ENCODE measurements at regions not wholly inside any gene's neighbourhood (a gene's known extent, or its start where the extent isn't known, plus 50 kb on each side); places are given as distances from the start of the nearest gene placed in this dataset.

DNA sequence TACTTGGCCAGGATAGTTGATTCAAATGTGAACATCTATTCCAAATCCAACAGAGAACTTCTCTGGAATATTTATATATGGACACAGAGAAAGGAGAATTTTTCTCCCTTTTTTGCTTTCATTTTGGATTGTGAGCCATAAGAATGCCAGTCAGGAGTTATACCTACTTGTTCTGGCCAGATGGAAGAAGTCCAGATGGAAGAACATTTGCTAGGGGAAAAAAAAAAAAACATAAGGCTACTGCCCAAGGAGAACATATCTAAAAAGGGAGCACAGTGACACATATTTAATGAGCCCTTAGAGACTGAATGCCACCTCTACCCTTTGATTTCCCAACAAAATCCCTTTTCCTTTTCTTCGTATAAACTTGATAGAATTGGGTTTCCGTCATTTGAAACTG lies 61.7 kb upstream of the PPP2R2B start:
- no peak for DNase-seq (ENCODE audit: low read depth)

DNA sequence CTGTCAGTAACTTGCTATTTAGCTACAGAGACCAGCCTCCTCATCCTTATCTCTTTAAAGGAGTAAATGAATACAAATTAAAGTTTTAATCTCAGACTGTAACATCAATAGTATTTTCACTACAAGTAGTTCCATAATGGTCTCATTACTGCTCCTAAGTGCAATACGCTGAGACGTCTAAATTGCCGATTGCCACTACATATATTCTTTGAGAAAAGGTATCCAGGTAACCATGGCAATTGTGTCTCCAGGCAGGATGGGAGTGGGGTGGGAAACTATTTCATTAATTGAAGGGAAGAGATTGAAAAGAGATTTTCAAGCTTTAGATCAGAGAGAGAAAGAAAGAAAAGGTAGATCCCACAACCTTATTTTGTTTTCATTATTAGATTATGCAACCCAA lies 65.5 kb upstream of the PPP2R2B start:
- DNase-seq (ENCODE audit: low read depth) = no peak

DNA sequence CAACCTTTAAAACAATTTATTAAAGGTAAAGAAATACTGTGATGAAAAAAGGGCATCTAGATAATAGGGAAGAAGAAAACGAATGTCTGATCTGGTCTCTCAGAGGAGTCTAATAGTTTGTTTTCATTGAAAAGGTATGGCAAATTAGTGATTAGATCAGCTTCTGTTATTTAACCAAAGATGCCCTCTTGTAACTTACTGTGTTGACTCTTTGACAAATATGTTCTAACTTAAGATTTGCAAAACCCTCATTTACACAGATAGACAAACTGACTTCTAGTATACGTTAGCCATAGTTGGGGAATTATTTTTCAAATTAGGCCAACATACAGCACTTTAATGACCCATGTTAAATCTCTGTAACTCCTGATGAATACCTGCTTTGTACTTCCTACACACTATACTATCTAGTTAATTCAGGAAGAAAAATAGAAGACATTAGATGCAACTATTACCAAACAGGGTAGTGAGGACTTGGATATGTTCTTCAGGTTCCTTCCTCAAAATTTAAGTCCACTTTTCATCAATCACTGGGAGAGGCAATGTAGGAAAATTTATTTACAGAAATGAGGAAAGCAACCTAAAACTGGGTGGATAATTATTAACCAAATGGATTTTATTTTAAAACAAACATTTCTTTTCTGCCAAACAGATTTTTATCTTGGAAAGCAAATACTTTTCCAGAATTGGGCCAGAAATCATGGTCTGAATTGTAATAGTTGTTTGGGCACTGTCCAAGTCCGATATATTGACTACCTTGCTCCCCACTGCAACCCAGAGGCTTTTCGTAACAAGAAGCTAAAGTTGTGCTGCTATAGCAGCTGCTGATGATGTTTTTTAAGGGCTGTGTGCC lies 66.4 kb upstream of the PPP2R2B start:
- DNase-seq (ENCODE audit: low read depth) = no peak

DNA sequence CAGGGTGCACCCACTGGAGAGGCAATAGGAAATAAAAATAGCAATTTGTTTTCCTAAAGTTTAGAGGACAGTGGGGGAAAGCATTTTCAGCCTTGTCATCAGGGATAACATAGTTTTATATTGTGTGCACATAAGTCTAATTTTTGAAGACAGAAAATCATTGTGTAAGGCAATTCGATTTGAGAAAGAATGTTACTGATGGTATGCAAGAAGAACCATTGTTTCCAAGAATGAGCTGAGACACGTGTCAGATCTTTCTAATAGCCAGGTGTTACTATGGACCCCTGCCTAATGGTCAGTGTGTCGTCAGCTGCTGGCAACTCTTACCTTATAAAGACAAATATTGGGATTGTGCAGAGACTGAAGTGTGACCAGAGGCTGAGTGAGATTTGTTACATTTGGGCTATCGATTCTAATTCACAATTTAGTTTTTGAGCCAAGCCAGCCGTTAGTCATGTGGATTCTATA lies 67.1 kb upstream of the PPP2R2B start:
- no peak for DNase-seq (ENCODE audit: low read depth)

DNA sequence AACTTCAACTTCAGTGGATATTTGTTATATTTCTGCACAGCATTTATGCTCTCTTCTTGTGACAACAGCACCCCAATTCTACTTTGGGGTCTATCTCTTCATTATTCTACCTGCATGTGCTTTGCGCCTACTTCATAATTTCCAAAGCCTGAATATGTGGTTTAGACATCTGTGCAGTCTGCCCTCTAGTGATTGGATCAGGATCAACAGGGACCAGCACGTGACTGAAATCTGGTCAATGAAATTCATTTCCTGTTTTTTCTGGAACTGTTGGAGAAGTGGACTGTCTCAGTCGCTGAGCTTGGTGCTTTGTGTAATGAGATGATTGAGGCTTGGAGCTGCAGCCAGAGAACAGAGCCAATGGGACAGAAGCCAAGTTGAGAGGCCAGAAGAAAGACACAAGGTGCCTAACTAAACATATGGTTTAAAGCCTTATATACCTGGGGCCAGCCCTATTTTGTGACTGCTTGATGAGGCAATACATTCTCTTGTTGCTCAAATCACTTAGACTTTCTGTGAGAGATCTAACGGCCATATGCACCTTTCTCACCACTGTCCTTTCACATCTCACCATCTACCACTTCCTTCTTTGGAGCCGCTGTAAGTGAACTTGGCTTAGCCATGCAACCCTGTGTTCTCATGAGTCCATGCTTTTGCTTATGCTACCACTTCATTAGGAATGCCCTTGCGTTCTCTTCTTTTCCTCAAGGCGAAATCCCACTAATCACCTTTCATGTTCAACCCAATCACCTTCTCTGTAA lies 68.8 kb upstream of the PPP2R2B start:
- DNase-seq (ENCODE audit: low read depth) = peak; percentile 19

DNA sequence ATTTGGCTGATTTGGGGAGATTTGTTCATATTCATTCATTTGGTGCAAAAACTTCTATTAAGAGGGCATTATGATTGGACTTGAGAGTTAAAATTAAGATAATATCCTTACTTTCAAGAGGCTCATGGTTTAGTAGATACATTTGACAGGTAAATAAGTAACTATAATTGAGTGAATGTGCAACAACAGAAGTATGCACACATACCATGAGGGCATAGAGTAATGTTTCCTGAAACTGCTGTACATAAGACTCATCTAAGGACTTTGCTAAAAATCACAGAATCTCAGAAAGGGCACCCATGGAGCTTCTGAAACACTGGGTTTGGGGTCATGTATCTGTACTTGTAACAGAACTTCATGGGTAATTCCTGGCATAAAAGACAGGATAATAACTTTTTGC lies 70.1 kb upstream of the PPP2R2B start:
- DNase-seq (ENCODE audit: low read depth) = no peak

DNA sequence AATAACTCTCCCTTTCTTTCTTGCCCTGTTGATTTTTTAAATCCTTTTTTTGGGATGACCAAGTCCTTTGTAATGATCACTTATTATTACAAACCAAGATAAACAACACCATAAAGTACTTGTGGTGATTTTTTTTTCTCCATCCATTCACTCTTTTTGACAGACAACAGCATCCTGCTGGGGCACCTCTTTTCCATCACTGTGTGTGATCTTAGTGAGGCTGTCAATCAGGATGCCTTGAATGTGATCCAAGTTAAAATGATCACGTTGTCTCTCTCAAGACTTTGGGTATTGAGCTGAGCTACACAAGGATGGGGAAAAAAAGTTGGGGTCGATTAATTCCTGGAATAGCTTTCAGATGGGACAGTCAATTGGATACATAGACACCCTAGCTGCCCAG lies 73.6 kb upstream of the PPP2R2B start:
- DNase-seq (ENCODE audit: low read depth) = no peak

DNA sequence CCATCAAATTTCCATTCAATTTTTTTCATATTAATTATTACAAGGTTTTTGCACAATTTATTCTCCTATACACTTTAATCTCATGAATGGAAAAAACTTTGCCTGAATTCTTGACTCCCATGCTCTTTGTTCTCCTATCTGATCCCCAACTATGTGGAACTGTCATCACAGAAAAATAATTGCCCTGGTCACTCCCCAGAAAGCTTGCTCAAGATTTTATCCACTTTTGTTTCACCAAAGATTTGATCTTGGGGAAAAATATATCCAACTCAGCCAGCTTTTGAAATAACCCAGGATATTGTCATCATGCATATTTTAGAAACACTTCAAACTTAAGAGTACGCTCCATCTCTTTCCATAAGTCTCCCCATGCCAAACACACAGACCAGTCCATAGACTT lies 77.7 kb upstream of the PPP2R2B start:
- peak; percentile 16 for DNase-seq (ENCODE audit: low read depth)

DNA sequence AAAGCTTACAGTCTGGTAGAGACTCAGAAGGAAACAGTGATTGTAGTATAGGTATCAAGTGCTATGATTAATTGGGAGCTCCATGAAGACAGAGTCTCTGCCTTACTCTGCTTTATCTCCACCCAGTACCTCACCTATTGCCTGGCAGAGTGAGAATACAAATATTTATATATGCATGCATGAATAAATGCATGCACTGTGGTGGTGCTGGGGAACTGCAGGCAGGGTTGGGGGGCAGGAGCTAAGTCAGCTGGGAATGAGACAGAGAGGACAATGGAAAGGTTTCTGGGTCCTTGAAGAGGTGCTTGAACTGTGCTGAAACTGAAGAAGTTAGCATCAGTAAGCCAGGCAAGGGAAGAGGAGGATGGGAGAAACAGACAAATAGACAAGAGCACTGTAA lies 80.8 kb upstream of the PPP2R2B start:
- DNase-seq (ENCODE audit: low read depth) = no peak

DNA sequence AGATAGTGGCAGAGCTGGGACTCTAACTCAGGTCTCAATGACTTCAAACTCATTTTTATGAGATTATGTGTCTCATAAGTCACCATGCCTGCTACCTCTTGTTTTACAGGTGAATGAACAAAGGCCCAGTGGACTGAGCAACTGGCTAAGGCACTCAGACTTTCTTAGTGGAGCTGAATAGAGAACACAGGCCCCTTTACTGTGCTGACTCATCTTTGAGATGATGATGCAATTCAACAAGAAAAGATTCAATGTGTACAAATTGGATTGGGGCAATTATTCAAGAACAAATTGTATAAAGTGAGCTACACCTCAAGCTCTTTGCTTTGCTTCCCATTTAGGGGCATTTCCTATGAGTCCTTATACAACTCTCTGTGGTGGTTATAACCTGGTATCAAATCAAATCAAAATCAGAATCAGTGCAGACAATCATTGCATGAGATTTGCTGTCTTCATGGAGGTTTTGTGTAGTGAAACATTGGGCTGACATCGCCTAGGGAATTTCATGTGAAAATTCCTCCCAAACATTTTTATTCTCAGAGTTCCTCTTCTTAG lies 84.3 kb upstream of the PPP2R2B start:
- DNase-seq (ENCODE audit: low read depth) = peak; percentile 68

DNA sequence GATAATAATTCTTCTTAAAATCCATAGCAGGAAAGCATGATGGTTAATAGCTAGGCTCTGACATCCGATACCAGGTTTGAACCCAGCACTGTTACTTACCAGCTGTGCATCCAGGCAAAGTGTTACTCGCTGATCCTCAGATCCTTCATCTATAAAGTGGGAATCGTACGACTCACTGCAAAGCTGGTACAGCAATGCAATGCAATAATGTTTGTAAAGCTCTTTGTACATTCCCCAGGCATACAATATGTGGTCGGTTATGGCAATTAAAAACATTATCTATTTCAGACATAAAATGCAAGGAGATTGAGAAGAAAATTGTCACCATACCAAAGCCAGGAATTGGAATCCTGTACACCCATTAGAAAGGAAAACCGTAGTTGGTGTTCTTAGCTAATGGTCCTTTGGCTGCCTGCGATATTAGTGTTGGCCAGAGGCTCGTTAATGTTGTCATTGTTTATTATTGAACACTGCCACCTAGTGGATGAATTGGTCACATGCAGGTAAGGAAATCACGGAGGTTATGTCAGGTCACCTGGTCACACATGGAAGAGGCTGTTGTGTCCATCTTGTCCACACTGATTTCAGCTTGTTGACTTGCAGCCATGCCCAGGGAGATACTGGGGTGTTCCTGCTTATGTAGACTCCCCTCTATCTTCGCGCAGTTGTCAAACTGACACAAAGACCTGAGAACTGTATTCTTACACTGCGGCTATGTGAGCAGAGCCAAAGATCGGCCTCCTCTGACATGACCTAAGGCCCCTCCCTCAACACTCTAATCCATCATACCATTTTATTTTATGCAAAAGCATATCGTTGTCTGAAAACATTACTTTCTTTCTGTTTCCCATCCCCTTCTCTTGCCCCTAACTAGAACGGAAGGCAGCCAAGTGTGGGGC lies 87.5 kb upstream of the PPP2R2B start:
- peak; percentile 66 for DNase-seq (ENCODE audit: low read depth)

DNA sequence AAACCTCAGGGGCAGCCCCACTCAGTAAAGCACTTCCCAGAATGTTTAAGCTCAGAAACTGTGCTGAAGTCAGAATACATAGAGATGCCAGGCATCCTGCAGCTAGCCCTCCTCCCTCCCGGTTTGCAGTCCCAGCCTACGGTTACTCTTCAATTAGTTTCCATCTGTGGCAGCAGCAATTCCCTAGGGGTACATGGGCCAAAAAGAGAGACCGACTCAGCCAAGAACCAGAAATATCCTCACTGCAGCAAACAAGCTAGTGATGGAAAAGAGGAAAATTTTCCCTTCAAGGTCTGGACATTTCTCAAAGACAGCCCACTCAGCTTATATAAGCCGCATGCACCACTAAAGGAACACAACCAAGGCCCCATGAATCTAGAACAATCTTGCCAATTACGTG lies 89.1 kb upstream of the PPP2R2B start:
- DNase-seq (ENCODE audit: low read depth) = no peak

DNA sequence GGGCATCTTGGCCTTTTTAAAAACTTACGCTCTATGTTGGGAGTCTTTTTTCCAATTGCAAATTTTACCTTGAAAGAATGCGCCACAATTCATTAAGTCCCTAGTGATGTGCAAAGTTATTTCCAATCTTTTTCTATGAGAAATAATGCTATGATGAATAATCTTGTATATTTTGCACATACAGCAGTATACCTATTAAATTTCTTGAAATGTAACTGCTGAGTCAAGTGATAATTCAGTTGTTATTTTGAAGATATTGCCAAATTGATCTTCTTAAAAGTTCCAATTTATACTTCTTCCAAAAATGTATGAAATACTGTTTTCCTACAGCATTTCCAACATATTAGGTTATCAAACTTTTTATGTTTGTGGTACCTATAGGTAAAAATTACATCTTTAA lies 92.8 kb upstream of the PPP2R2B start:
- DNase-seq (ENCODE audit: low read depth) = no peak

DNA sequence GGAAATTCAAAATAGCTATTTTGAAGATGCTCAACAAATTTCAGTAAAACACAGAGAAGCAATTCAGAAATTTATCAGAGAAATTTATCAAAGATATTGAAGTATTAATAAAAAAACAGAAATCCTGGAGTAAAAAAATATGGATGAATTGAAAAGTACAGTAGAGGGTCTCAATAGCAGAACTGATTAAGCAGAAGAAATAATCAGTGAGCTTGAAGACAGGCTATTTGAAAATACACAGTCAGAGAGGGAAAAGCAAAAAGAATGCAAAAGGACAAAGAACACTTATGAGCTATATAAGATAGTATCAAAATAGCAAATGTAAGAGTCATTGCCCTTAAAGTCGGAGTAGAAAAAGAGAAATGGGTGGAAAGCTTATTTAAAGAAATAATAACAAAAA lies 107.9 kb upstream of the PPP2R2B start:
- DNase-seq (ENCODE audit: low read depth) = no peak

DNA sequence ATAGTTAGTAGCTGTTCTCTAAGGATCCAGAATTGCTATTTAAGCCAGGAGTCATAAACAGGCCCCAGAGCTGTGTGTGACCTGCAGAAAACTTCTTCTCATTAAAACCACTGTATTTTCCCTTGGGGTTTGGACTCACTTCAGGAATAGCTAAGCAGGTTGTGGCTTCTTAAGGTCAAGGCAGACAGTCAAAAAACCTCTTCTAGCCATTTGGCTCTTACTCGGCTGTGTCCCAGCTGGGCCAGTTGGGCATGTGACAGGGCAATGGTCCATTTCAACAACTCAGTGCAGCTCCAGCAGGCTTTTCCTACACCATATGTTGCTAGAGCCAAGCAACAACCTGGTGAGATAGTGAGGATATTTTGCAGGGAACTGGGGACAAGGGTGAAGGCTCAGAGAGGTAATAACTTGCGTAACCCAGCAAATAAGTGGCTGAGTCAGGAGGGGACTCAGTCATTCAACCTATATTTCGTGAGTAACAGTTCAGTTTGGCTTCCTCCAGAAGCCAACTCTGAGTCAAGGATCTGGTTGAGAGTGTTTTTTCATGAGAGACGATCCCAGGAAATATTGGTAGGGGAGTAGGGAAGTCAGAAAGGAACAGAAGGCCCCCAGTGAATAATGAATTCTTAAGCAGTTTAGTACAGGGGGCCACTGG lies 115.4 kb upstream of the PPP2R2B start:
- no peak for DNase-seq (ENCODE audit: low read depth)

DNA sequence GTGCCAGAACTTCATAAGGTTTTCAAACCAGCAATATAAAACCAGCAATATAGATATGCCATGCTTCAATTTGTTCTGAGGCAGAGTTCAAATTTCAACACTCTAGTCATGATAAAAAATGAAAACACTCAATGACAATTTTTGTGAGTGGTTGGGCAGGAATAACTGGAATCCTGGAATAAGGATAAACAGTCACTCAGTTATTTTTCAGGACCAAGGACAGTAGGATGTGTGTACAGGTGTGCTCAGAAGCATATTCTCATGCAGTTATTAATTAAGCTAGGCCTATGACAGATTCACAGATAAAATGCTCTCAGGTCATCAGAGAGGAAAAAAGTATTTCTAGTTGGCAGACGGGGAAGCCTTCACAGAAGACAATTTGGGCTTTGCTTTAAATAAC lies 117.3 kb upstream of the PPP2R2B start:
- DNase-seq (ENCODE audit: low read depth) = no peak

DNA sequence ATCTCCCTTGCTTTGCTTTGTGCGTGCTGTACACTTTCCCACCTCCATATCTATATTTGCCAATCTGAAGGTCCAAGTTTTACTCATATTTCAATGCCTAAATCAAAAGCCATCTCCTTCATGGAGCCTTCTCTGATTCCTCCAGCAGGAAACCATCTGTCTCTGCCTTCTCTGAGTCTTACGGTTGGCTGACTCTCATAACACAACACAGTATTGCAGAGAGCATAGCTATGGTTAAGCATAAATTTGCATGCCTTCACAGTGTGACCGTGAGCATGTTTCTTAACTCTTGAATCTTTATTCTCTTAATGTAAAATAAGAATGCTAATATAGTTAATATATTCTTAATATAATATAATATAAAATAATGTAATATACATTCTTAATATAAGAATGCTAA lies 136.8 kb upstream of the PPP2R2B start:
- DNase-seq (ENCODE audit: low read depth) = no peak

DNA sequence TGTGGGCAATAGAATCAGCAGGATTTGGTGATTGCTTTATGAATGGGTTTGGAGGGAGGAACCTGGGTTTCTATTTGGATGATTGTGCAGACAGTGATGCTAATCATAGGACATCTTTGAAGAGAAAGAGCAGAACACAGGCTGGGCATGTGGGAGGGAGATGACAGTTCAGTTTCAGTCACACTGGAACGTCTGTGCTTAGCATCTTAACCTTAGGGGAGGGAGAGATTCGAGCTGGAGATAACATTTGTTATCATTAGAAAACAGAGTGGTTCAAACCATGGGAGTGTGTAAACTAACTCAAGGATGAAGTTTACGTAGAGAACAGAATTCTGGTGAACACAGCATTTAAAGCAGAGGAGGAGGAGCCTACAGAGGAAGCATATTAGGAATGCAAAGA lies 138.6 kb upstream of the PPP2R2B start:
- no peak for DNase-seq (ENCODE audit: low read depth)

DNA sequence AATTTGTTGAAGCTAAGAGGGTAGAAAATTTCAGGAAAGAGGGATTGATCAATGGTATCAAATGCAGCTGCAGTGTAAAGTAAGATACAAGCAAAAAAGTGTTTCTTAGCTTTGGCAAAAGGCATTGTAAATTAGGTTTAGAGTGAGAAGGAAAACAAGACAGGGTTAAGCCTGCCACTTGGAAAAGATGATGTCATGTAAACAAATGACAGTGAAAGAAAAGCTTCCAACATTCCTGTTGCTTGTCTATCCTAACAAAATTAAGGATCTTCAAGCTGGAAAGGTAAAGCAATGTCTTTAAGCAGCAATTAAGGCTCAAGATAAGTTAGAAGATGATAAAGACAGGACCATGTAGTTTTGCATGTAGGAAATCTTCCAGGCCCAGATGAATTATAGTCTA lies 139.1 kb upstream of the PPP2R2B start:
- no peak for DNase-seq (ENCODE audit: low read depth)

DNA sequence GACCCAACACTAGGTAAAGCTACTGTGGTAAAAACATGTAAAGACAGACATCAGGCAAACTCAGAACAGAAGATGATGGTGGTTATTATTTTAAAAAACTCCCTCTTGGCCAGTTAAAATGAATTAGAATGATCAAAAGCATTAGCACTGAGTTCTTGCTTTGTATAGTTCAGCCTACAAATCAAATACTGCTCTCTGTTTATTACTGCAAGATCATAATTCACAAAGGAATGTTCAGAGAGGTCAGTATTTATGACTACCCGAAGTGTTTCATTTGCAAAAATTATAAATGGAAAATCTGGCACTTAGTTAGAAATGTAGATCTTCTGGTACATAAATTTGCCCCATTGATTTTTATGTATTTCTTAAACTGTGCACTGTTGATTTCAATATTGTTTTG lies 140.3 kb upstream of the PPP2R2B start:
- DNase-seq (ENCODE audit: low read depth) = no peak

DNA sequence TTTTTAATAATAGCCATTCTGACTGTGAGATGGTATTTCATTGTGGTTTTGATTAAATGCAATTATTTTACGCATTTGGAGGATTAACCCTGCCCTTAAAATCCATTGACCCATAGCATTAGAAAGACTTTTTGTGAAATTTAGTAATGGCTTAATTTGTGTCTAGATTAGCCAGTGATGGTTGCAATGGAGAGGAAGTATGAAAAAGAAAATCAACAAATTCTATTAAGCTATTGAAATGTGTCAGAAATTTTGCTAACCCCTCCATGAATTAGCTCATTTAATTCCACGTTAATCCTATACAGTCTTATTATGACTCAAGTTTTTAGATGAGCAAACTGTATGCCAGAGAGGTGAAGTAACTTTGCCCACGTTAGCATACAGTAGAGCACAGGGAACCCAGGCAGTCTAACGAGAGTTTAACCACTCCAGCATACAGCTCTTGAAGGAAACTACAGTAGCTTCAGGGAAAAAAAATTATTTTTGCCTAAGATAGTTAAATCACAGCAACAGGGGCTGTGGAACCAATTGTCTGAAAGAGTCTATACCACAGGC lies 158.2 kb upstream of the PPP2R2B start:
- DNase-seq (ENCODE audit: low read depth) = peak; percentile 13
